ENCODE measurements at regions not wholly inside any gene's neighbourhood (a gene's known extent, or its start where the extent isn't known, plus 50 kb on each side); places are given as distances from the start of the nearest gene placed in this dataset.

- no peak for DNase-seq (ENCODE audit: low spot score)
- no peaks in the 10 kb centered on the region for H3K4me1 ChIP-seq (ENCODE audit: control insufficient read depth in 4 of 4, insufficient read depth in 4 of 4, low read length in 3 of 4)
- TF ChIP-seq RXRA (IDR thresholded peaks at IDR 0.05) (no peak), FOXA2 (IDR thresholded peaks at IDR 0.05) (no peak), TAF1 (conservative IDR thresholded peaks at IDR 0.05) (no peak), NR2F2 (IDR thresholded peaks at IDR 0.05) (no peak), MAX (IDR thresholded peaks at IDR 0.05) (no peak), RAD21 (IDR thresholded peaks at IDR 0.05) (no peak), HNF4A (conservative IDR thresholded peaks at IDR 0.05) (no peak), ZBTB33 (IDR thresholded peaks at IDR 0.05) (no peak), SP1 (IDR thresholded peaks at IDR 0.05) (no peak), EGR1 (IDR thresholded peaks at IDR 0.05; ENCODE audit: low read depth in 2 of 2) (no peak), JUND (IDR thresholded peaks at IDR 0.05) (no peak), HNF4G (IDR thresholded peaks at IDR 0.05) (no peak), REST (IDR thresholded peaks at IDR 0.05) (no peak)
- H3K9me3 ChIP-seq (ENCODE audit: control insufficient read depth in 4 of 4, low read length in 3 of 4): peaks cover 0 to 13% (median 5%) of the 10 kb centered on the region in 4 donors
- H3K27me3 ChIP-seq (ENCODE audit: control insufficient read depth in 4 of 4, insufficient read depth in 4 of 4, low read length in 3 of 4): no peaks in the 10 kb centered on the region
- no peak overlapping the region for H3K27ac ChIP-seq (ENCODE audit: low read depth in 1 of 2, low read length in 2 of 2)
- 85% methylated on average over 3 of the region's 3 CpGs for WGBS
- no peak overlapping the region for H3K4me3 ChIP-seq (ENCODE audit: low read depth in 1 of 3, low read length in 3 of 3)
- H3K36me3 ChIP-seq (ENCODE audit: control insufficient read depth in 4 of 4, insufficient read depth in 3 of 4, low read depth in 1 of 4, low read length in 3 of 4): no peaks in the 10 kb centered on the region
- H3K9ac ChIP-seq (ENCODE audit: low read depth in 1 of 2, low read length in 2 of 2): no peak overlapping the region
These were observed 68.8 kb upstream of the ZC4H2 start for GRCh38 chrX:65045001-65045400.

GRCh38 chrX:65035446-65035770, 59.2 kb upstream of the ZC4H2 start:
- DNase-seq (ENCODE audit: low spot score): no peak
- Histone ChIP-seq H3K9me3 (ENCODE audit: control insufficient read depth in 4 of 4, low read length in 3 of 4) (no peaks in the 10 kb centered on the region), H3K27ac (ENCODE audit: low read depth in 1 of 2, low read length in 2 of 2) (no peak overlapping the region), H3K9ac (ENCODE audit: low read depth in 1 of 2, low read length in 2 of 2) (no peak overlapping the region), H3K4me3 (ENCODE audit: low read depth in 1 of 3, low read length in 3 of 3) (peak overlapping the region; percentile 41 to 81 (median 43)), H3K27me3 (ENCODE audit: control insufficient read depth in 4 of 4, insufficient read depth in 4 of 4, low read length in 3 of 4) (no peaks in the 10 kb centered on the region), H3K36me3 (ENCODE audit: control insufficient read depth in 4 of 4, insufficient read depth in 3 of 4, low read depth in 1 of 4, low read length in 3 of 4) (no peaks in the 10 kb centered on the region), H3K4me1 (ENCODE audit: control insufficient read depth in 4 of 4, insufficient read depth in 4 of 4, low read length in 3 of 4) (peaks cover 0 to 2% (median 0%) of the 10 kb centered on the region in 4 donors)
- TF ChIP-seq EGR1 (IDR thresholded peaks at IDR 0.05; ENCODE audit: low read depth in 2 of 2): no peak
- TF ChIP-seq REST (IDR thresholded peaks at IDR 0.05): no peak
- TF ChIP-seq JUND (IDR thresholded peaks at IDR 0.05): no peak
- no peak for TF ChIP-seq MAX (IDR thresholded peaks at IDR 0.05)
- TF ChIP-seq NR2F2 (IDR thresholded peaks at IDR 0.05): no peak
- TF ChIP-seq GABPA (IDR thresholded peaks at IDR 0.05 in 1 of 2, conservative IDR thresholded peaks at IDR 0.05 in 1 of 2): no peak
- TF ChIP-seq RXRA (IDR thresholded peaks at IDR 0.05): no peak
- no peak for TF ChIP-seq CTCF (IDR thresholded peaks at IDR 0.05; ENCODE audit: low read depth, low read length, missing input control)
- no peak for TF ChIP-seq HNF4A (conservative IDR thresholded peaks at IDR 0.05)
- TF ChIP-seq FOXA1 (IDR thresholded peaks at IDR 0.05): no peak
- no peak for TF ChIP-seq HNF4G (IDR thresholded peaks at IDR 0.05)
- no peak for TF ChIP-seq SP1 (IDR thresholded peaks at IDR 0.05)
- TF ChIP-seq ZBTB33 (IDR thresholded peaks at IDR 0.05): no peak
- 3% methylated on average over 15 of the region's 15 CpGs for WGBS
